Stimulated activated CD4-positive, alpha-beta T cell treated with anti-CD3 and anti-CD28 coated beads, Interleukin-4, amount 100 ng/mL, for 1 hour (primary cell): ENCODE measurements at regions not wholly inside any gene's neighbourhood (a gene's known extent, or its start where the extent isn't known, plus 50 kb on each side); places are given as distances from the start of the nearest gene placed in this dataset.
"Not testable (repeated sequence)": the region's sequence is repeated elsewhere in the genome, so short reads cannot be mapped to it uniquely, and the experiment has no call there.

Source experiments
- DNase-seq: peaks from one replicate; pipeline ENCODE4 v3.0.0-alpha.2; 2020

DNA sequence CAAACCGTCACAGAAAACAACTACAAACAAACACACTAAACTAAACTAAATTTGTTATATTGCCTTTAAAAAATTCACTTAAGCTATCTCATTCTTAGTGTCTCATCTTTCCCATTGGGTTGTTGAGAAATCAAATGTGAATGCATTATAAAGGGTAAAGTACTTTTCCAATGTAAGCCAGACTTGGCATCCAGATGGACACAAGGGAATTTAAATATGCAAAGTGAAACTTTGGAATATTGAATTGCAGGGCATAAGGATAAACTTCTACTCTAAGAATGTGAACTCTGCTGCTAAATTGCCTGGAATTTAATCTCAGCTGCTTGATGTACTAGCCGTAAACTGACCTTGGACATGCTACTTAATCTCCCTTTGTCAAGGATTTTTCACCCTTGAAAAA, 1554.6 kb downstream of the CDH8 start:
- no peak for DNase-seq

GRCh38 chr16:60478810-60479209, 1557.4 kb downstream of the CDH8 start:
- DNase-seq: no peak

DNA sequence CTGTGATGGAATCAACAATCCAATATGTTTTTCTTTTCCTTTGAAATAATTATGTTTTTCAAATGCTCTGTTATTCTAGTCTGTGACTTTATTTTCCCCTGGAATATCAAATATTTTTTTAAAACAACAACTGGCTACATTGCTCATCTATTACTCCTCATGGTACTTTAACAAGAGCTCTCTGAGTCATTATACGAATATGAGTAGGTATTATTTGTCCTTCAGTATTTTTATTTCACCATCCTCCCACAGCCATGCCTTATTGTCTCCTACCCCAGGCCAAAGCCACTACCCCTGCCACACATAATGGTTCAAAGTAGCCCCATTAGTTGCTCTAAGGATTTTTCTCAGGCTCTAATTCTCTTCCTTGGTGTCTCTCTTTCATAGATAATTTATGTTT, 1572.3 kb downstream of the CDH8 start:
- no peak for DNase-seq

GRCh38 chr16:60459463-60459862, 1576.8 kb downstream of the CDH8 start:
- no peak for DNase-seq

DNA sequence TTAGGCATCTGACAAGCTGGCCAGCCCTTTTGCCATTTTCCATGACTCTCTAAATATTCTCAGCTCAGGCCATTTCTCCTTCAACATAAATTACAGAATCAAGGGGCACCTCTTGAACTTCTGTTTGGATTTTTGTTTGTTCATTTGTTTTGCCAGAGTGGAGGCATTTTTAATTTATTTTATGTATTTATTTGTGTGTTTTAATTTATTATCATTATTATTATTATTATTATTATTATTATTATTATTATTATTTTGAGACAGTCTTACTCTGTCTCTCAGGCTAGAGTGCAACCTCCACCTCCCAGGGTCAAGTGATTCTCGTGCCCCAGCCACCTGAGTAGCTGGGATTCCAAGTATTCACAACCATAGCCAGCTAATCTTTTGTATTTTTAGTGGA, 1578.0 kb downstream of the CDH8 start:
- DNase-seq: no peak

DNA sequence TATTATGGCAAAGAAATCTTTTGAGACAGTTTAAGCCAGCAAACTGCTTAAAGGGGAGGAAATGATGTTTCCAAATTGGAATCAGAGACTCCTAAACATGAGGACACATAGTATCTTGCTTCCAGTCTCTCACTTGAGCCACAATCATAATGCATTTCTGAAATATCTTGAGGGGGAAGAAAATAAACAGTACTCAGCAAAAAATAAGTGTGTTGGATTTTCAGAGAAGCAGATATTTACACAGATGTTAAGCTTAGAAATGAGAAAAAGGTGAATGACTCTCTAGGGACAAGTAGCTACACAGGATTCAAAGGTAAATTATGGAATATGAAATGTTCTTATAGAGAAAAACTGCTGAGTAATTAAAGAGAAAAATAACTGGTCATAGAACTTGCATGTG, 1583.6 kb downstream of the CDH8 start:
- no peak for DNase-seq

GRCh38 chr16:60438894-60439293, 1597.3 kb downstream of the CDH8 start:
- DNase-seq: no peak

DNA sequence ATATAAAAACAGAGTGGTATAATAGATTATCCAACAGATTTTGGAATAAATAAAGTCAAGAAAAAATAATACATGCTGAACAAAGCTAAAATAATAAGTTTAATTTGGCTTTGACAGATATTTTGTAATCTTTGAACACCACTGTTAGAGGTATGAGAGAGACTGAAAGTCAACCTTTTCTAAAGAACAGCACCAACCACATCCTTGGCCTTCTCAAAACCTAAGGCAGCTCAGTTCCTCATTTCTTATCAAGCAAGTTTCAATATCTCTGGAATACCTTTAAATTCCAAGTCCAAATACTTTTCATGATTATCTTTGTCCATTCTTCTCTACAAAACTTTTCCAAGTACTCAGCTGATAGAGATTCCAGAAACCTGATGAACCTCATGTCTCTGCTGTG, 1603.8 kb downstream of the CDH8 start:
- no peak for DNase-seq

- no peak for DNase-seq
These were observed 1616.4 kb downstream of the CDH8 start for GRCh38 chr16:60419859-60420258.

- DNase-seq: no peak
These were observed 1621.6 kb downstream of the CDH8 start for GRCh38 chr16:60414613-60415012.

GRCh38 chr16:60413969-60414368, 1622.3 kb downstream of the CDH8 start:
- DNase-seq: no peak

GRCh38 chr16:60407606-60408005, 1628.6 kb downstream of the CDH8 start:
- DNase-seq: no peak

GRCh38 chr16:60407034-60407433, 1629.2 kb downstream of the CDH8 start:
- no peak for DNase-seq

DNA sequence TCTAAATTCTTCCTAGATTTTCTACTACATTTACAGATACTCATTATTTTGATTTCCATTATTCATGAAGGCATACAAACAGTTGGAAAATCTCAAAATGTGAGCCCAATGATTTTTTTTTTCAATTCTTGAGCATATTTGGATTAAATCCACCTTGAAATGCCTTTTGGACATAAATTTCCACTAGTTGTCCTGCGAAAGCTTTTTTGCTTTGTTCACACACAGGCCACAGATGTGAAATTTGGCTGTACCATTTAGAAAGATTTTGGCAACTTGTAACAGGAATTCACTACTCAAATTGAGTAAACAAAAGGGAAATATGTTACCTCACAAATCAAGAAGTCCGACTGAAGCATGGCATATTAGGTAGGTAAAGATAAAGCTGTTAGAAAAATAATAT, 1631.0 kb downstream of the CDH8 start:
- DNase-seq: no peak

GRCh38 chr16:60404401-60404800, 1631.8 kb downstream of the CDH8 start:
- DNase-seq: no peak

DNA sequence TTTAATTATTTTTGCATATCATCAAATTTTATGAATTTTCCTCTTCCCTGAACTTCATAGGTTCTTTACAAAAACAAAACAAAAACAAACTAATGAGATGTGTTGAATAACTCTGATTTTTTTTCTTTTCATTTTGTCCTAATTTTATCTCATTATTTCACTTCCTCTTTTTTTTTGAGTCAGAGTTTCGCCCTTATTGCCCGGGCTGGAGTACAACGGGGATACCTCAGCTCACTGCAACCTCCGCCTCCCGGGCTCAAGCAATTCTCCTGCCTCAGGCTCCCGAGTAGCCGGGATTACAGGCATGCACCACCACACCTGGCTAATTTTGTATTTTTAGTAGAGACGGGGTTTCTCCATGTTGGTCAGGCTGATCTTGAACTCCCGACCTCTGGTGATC, 1633.3 kb downstream of the CDH8 start:
- not testable (repeated sequence) for DNase-seq

DNA sequence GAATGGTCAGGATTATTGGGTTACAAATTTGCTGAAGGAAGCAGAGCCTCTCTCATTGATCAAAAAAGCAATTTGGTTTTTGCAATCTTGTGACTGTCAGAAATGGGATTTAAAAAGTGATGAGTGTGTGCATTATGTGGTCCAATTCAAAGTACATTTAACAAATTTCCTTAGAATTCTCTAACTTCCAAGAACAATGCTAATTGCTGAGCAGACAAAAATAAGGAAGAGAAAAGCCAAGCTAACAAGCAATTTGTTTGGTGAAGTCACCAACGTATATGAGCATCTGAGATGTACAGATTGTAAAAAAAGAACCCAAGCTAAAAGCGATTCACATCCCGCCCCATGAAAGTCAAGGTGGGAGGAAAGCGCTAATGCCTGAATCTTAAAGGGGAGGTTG, 1643.9 kb downstream of the CDH8 start:
- no peak for DNase-seq

DNA sequence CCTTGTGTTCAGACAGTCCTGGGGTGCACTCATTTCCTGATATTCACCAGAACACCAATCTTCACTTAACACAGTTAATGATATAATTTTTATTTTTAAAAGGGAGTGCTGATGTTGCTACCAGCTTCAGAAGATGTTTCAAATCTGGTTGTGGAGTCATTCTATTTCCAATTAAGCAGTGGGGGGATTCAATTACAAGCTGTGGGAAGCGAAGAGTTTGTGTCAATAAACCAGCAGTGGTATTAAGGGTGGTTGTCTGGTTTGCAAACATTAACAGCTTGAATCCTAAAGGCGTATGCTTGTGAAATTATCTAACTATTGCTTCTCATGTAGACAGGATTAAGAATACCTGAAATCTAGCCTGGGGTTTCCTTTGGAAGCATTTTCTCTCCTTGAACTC, 1637.5 kb upstream of the GOT2 start:
- DNase-seq: no peak

- no peak for DNase-seq
These were observed 1633.6 kb upstream of the GOT2 start for GRCh38 chr16:60367739-60368138.

- DNase-seq: no peak
These were observed 1629.5 kb upstream of the GOT2 start for GRCh38 chr16:60363566-60363965.

GRCh38 chr16:60359866-60360265, 1625.8 kb upstream of the GOT2 start:
- not testable (repeated sequence) for DNase-seq

- DNase-seq: not testable (repeated sequence)
These were observed 1625.3 kb upstream of the GOT2 start for GRCh38 chr16:60359412-60359811.

GRCh38 chr16:60357876-60358522, 1623.9 kb upstream of the GOT2 start:
- DNase-seq: not testable (repeated sequence)

DNA sequence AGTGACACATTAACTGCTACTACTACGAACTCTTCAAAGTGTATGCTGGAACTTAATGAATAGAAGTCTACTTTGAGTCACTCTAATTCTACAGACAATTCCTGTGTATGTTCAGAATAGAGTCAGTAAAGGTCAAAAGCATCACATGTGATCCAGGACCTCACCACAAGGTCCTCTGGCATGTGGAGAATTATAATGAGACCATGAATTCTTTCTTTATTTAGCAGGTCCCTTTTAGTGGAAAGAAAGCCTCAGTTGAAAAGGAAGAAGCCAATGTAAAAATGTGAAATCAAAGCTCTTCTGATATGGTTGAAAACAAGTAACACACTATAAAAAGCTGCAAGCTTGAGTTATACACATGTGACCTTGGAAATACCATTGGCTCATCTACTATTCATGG, 1612.1 kb upstream of the GOT2 start:
- no peak for DNase-seq

GRCh38 chr16:60337671-60338070, 1603.6 kb upstream of the GOT2 start:
- DNase-seq: no peak

DNA sequence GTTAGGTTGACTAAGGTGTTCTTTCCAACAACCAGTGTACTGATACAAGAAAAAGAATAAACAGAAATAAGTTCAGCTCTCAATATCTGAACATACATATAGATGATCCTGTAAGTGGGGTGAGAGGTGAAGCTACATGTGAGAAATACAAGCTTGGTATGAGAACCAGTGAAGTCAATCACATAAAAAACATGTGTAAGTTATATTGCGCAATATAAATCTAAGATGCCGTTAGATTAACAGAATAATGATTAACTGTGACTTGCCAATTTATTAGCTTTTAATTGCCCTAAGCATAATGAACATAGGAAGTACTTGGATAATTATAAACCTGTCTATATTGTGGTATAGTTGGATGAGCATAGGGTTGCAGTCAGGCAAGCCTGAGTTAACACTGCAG, 1597.1 kb upstream of the GOT2 start:
- no peak for DNase-seq
